IPS-18a (cell line): ENCODE measurements at regions not wholly inside any gene's neighbourhood (a gene's known extent, or its start where the extent isn't known, plus 50 kb on each side); places are given as distances from the start of the nearest gene placed in this dataset.

Experiments used
- H3K27ac ChIP-seq: one replicate; pipeline ENCODE4 v1.5.1; 2013; ENCODE audit warnings: low read length
- H3K27me3 ChIP-seq: one replicate; pipeline ENCODE4 v1.6.1; 2013; ENCODE audit warnings: mild to moderate bottlenecking, low read length; ENCODE audit not compliant: control insufficient read depth, insufficient read depth
- H3K36me3 ChIP-seq: one replicate; pipeline ENCODE4 v1.6.1; 2013; ENCODE audit warnings: low read depth, low read length; ENCODE audit not compliant: control insufficient read depth
- H3K4me1 ChIP-seq: one replicate; pipeline ENCODE4 v1.6.1; 2013; ENCODE audit warnings: low read depth, low read length; ENCODE audit not compliant: control insufficient read depth
- H3K4me3 ChIP-seq: one replicate; pipeline ENCODE4 v1.5.1; 2013; ENCODE audit warnings: low read length
- H3K9ac ChIP-seq: one replicate; pipeline ENCODE4 v1.6.1; 2013; ENCODE audit warnings: mild to moderate bottlenecking, low read length, moderate library complexity
- H3K9me3 ChIP-seq: one replicate; pipeline ENCODE4 v1.6.1; 2013; ENCODE audit warnings: low read depth, low read length; ENCODE audit not compliant: control insufficient read depth

DNA sequence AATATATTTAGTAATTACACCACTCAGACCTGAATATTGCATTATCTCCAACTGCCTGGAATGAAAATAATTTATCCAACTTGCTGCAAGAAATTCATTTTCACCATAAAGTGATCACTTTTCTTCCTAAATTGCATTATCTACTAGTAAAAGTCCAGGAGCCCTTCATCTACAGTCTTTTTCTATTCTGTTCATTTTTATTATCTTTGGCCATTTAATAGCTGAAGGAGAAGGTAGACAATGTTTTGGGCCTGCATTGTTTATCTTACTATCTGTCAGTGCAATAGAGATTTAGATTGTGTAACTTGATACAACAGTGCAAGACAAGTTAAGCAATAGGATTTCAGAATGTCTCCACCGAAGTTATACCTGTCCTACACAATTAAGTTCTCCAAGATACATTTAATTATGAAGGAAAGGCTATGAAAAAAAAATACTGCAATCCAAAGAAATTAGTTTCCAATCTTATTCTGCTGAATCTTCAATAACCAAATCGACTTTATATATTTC is 1339.7 kb upstream of the CDH6 start:
- Histone ChIP-seq H3K4me3 (no peak overlapping the region), H3K4me1 (no peaks in the 10 kb centered on the region), H3K27ac (no peak overlapping the region), H3K9ac (no peak overlapping the region), H3K9me3 (no peaks in the 10 kb centered on the region), H3K27me3 (no peaks in the 10 kb centered on the region), H3K36me3 (no peaks in the 10 kb centered on the region)

- H3K27me3 ChIP-seq = no peaks in the 10 kb centered on the region
- no peaks in the 10 kb centered on the region for H3K9me3 ChIP-seq
- H3K9ac ChIP-seq = no peak overlapping the region
- no peaks in the 10 kb centered on the region for H3K36me3 ChIP-seq
- H3K27ac ChIP-seq = no peak overlapping the region
- no peaks in the 10 kb centered on the region for H3K4me1 ChIP-seq
- H3K4me3 ChIP-seq = no peak overlapping the region
These were observed 1341.2 kb upstream of the CDH6 start for GRCh38 chr5:29852329-29852728.

DNA sequence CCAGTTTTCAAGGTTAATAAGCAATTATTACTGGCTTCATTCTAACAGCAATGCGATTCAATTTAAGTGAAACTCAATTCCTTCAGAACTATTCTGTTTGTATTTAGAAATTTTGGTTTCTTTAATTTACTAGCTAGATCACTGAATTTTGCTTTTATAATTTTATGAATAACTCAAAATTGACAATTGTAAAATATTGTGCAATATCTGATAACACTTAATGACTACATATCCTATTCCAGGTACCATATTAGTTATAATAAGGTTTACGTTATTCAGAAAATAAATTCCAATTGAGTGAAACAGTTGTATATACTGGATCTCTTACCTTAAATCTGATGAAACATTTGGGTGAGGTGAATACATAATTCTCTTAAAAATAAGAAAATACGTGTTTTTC is 1348.3 kb upstream of the CDH6 start:
- no peak overlapping the region for H3K4me3 ChIP-seq
- no peaks in the 10 kb centered on the region for H3K9me3 ChIP-seq
- no peak overlapping the region for H3K9ac ChIP-seq

GRCh38 chr5:29833394-29833793 is 1360.1 kb upstream of the CDH6 start:
- Histone ChIP-seq H3K4me1 (peaks cover 11% of the 10 kb centered on the region), H3K27ac (no peak overlapping the region), H3K9me3 (no peaks in the 10 kb centered on the region), H3K4me3 (no peak overlapping the region), H3K36me3 (no peaks in the 10 kb centered on the region), H3K27me3 (no peaks in the 10 kb centered on the region), H3K9ac (no peak overlapping the region)

More for the DNA sequence above, 1348.3 kb upstream of the CDH6 start:
- Histone ChIP-seq H3K36me3 (no peaks in the 10 kb centered on the region), H3K27ac (no peak overlapping the region), H3K27me3 (no peaks in the 10 kb centered on the region), H3K4me1 (no peaks in the 10 kb centered on the region)

- H3K4me1 ChIP-seq = no peaks in the 10 kb centered on the region
- no peaks in the 10 kb centered on the region for H3K36me3 ChIP-seq
- no peaks in the 10 kb centered on the region for H3K27me3 ChIP-seq
- no peak overlapping the region for H3K27ac ChIP-seq
- H3K4me3 ChIP-seq = no peak overlapping the region
- no peak overlapping the region for H3K9ac ChIP-seq
- H3K9me3 ChIP-seq = no peaks in the 10 kb centered on the region
These were observed 1371.0 kb upstream of the CDH6 start for GRCh38 chr5:29822521-29822920.

DNA sequence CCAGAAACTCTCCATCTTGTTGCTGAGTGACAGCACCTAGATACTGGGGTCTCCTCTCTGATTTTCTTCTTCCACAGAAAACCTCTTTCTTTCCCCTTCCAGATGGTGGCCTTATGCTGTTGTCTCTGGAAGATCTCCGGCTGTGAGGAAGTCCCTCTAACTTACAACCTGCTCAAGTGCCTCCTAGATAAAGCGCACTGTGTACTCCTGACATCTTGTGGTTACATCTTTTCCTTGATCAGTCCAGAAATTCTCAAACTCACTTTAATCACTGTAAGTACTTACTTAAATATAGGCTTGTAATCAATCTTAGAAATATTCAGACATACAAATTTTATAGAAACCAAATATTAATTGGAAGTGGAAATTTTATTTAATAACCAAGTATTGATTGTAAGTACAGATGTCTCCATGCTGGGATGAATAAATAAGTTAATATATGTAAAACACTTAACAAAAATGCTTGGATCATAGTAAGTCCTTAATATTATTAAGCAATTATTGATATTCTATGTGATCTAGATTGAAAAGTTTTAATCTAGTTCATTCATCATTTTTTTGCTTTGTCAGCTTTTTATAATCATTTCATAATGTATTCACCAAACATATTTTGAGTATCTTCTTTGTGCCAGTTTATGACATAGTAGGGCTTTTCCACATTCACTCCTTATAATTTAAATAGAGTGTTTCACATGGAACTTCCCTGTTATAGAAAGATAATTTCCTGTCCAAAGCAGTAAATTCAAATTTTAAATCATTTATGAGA is 1381.4 kb upstream of the CDH6 start:
- no peak overlapping the region for H3K4me3 ChIP-seq
- H3K27ac ChIP-seq = no peak overlapping the region
- H3K9ac ChIP-seq = no peak overlapping the region
- no peaks in the 10 kb centered on the region for H3K27me3 ChIP-seq
- H3K36me3 ChIP-seq = no peaks in the 10 kb centered on the region
- H3K4me1 ChIP-seq = no peaks in the 10 kb centered on the region
- no peaks in the 10 kb centered on the region for H3K9me3 ChIP-seq

DNA sequence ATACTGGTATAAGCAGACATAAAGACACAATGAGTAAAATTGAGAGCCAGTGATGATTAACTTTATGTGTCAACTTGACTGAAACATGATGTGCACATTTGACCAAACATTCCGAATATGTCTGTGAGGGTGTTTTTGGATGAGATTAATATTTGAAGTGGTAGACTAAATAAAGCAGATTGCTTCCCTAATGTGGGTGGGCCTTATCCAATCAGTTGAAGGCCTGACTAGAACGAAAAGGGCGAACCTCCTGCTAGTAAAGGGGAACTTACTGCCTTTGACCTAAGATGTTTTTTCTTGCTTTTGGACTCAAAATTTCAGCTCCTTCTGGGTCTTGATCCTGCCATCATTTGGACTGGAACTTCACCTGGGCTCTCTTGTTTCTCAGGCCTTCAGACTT is 1387.7 kb upstream of the CDH6 start:
- H3K9ac ChIP-seq = no peak overlapping the region
- H3K4me1 ChIP-seq = no peaks in the 10 kb centered on the region
- no peaks in the 10 kb centered on the region for H3K27me3 ChIP-seq
- H3K9me3 ChIP-seq = no peaks in the 10 kb centered on the region
- H3K36me3 ChIP-seq = no peaks in the 10 kb centered on the region
- no peak overlapping the region for H3K27ac ChIP-seq
- no peak overlapping the region for H3K4me3 ChIP-seq

DNA sequence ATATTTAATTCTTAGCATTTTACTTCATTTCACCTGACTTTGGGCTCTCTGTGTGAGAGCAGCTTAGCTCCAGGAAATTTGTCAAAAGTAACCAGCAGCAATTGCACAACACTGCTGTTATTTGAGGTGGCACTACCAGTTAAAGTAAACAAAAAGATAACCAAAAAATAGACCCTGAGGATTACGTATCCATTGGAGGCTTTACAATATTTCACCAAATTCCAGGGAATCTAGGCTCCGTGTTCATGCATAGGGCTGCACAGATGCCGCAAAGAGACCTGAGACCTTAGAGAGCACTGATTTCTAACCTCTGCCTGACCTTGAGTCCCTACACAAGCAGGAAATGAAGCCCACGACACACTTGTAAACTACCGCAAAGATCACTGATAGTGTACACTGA is 1392.7 kb upstream of the CDH6 start:
- no peaks in the 10 kb centered on the region for H3K4me1 ChIP-seq
- H3K27ac ChIP-seq = no peak overlapping the region
- no peak overlapping the region for H3K9ac ChIP-seq
- H3K4me3 ChIP-seq = no peak overlapping the region
- H3K27me3 ChIP-seq = no peaks in the 10 kb centered on the region
- no peaks in the 10 kb centered on the region for H3K36me3 ChIP-seq
- H3K9me3 ChIP-seq = no peaks in the 10 kb centered on the region

DNA sequence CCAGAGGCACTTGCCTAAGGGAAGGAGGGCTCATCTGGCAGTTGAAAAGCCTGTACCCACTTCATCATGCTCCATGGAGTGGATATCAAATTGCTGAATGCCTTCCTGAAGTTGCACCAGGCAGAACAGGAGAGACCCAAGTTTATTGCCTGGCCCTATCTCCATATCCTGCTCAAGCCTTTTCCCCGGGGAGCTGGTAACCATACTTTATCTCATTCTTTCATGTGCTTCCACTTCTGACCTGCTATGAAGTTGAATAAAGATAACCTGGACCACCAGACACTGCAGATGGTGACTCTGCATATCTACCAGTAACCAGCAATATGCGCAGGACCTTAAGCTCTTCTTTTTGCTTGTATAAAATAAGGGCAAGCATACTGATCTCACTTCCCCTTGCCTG is 1397.5 kb upstream of the CDH6 start:
- Histone ChIP-seq H3K9me3 (no peaks in the 10 kb centered on the region), H3K4me1 (no peaks in the 10 kb centered on the region), H3K27ac (no peak overlapping the region), H3K27me3 (no peaks in the 10 kb centered on the region), H3K36me3 (no peaks in the 10 kb centered on the region), H3K9ac (no peak overlapping the region), H3K4me3 (no peak overlapping the region)

GRCh38 chr5:29795096-29795652 is 1398.3 kb upstream of the CDH6 start:
- no peaks in the 10 kb centered on the region for H3K9me3 ChIP-seq
- H3K4me1 ChIP-seq = no peaks in the 10 kb centered on the region
- H3K27ac ChIP-seq = no peak overlapping the region

GRCh38 chr5:29794141-29794787 is 1399.2 kb upstream of the CDH6 start:
- Histone ChIP-seq H3K9ac (no peak overlapping the region), H3K36me3 (no peaks in the 10 kb centered on the region), H3K4me3 (no peak overlapping the region), H3K27me3 (no peaks in the 10 kb centered on the region), H3K27ac (no peak overlapping the region), H3K9me3 (no peaks in the 10 kb centered on the region), H3K4me1 (no peaks in the 10 kb centered on the region)

More at GRCh38 chr5:29795096-29795652, 1398.3 kb upstream of the CDH6 start:
- Histone ChIP-seq H3K36me3 (no peaks in the 10 kb centered on the region), H3K9ac (no peak overlapping the region), H3K27me3 (no peaks in the 10 kb centered on the region), H3K4me3 (no peak overlapping the region)
